Sigmoid colon (tissue), 4 donors: ENCODE measurements at regions not wholly inside any gene's neighbourhood (a gene's known extent, or its start where the extent isn't known, plus 50 kb on each side); places are given as distances from the start of the nearest gene placed in this dataset.

Experiments
- EP300 ChIP-seq, 4 donors: sonication (generic); formaldehyde crosslinking; IDR thresholded peaks; one replicate each; pipeline ENCODE4 v1.6.1; 2017; ENCODE audit warnings: antibody characterized with exemption in 4 of 4
- POLR2A ChIP-seq, 2 donors: fragments of 450-650 bp; IDR thresholded peaks; one replicate each; pipeline ENCODE4 v1.6.1; 2016; ENCODE audit warnings: antibody characterized with exemption in 2 of 2, mild to moderate bottlenecking in 2 of 2, moderate library complexity in 2 of 2
- POLR2AphosphoS5 ChIP-seq, 4 donors: sonication (generic); formaldehyde crosslinking; IDR thresholded peaks; one replicate each; pipeline ENCODE4 v1.6.1; 2017; ENCODE audit warnings: antibody characterized with exemption in 4 of 4
- TF ChIP-seq, protein P1 (sequence below), 4 experiments: fragments of 450-650 bp in 3 of 4; fragments of 200-600 bp in 1 of 4; IDR thresholded peaks; one replicate each; pipeline ENCODE4 v1.5.1; 2016 to 2019; ENCODE audit warnings: antibody characterized with exemption in 4 of 4, mild to moderate bottlenecking in 3 of 4, moderate library complexity in 2 of 4

DNA sequence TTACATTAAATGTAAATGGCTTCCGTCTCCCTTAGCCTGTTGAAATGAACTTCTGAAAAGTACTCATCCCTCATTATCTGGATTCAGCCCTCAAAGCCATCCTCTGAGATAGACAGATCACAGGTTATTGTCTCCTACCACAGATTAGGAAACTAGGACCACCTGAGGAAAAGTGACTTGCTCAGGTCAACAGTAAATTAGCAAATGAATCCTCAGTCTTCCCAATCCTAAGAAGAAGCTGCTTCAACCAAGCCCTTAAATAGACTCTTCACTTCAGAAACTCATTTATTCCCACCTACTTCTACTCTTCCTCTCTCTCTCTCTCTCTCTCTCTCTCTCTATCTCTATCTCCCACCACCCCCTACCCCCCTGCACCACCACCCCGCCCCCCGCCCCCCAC, 152.3 kb downstream of the DMRTA2 start:
- TF ChIP-seq EP300 (IDR thresholded peaks at IDR 0.05) (no peak), POLR2A (IDR thresholded peaks at IDR 0.05) (no peak), POLR2AphosphoS5 (IDR thresholded peaks at IDR 0.05) (no peak)
- TF ChIP-seq, protein P1, sequence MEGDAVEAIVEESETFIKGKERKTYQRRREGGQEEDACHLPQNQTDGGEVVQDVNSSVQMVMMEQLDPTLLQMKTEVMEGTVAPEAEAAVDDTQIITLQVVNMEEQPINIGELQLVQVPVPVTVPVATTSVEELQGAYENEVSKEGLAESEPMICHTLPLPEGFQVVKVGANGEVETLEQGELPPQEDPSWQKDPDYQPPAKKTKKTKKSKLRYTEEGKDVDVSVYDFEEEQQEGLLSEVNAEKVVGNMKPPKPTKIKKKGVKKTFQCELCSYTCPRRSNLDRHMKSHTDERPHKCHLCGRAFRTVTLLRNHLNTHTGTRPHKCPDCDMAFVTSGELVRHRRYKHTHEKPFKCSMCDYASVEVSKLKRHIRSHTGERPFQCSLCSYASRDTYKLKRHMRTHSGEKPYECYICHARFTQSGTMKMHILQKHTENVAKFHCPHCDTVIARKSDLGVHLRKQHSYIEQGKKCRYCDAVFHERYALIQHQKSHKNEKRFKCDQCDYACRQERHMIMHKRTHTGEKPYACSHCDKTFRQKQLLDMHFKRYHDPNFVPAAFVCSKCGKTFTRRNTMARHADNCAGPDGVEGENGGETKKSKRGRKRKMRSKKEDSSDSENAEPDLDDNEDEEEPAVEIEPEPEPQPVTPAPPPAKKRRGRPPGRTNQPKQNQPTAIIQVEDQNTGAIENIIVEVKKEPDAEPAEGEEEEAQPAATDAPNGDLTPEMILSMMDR (IDR thresholded peaks at IDR 0.05): no peak
